Occipital lobe (tissue), 1 donor: ENCODE measurements at regions not wholly inside any gene's neighbourhood (a gene's known extent, or its start where the extent isn't known, plus 50 kb on each side); places are given as distances from the start of the nearest gene placed in this dataset.
"Not testable (repeated sequence)": the region's sequence is repeated elsewhere in the genome, so short reads cannot be mapped to it uniquely, and the experiment has no call there.

Experiments used
- DNase-seq: peaks from one replicate; lab custom pipeline; 2025; lab: John Stamatoyannopoulos, UW

GRCh38 chr4:155592179-155592937, 74.3 kb upstream of the GUCY1A1 start:
- DNase-seq = no peak

GRCh38 chr4:155591738-155592143, 74.9 kb upstream of the GUCY1A1 start:
- DNase-seq = no peak

GRCh38 chr4:155590796-155591585, 75.7 kb upstream of the GUCY1A1 start:
- no peak for DNase-seq

GRCh38 chr4:155588437-155588836, 78.2 kb upstream of the GUCY1A1 start:
- no peak for DNase-seq

- no peak for DNase-seq
Measured at GRCh38 chr4:155587766-155588165, 78.9 kb upstream of the GUCY1A1 start.

- DNase-seq = no peak
Measured at GRCh38 chr4:155582971-155583437, 83.6 kb upstream of the GUCY1A1 start.

GRCh38 chr4:155582041-155582440, 84.6 kb upstream of the GUCY1A1 start:
- DNase-seq = no peak

GRCh38 chr4:155578726-155579370, 87.8 kb upstream of the GUCY1A1 start:
- DNase-seq = no peak

- no peak for DNase-seq
Measured at GRCh38 chr4:155578219-155578618, 88.4 kb upstream of the GUCY1A1 start.

GRCh38 chr4:155574329-155574728, 92.3 kb upstream of the GUCY1A1 start:
- DNase-seq = not testable (repeated sequence)

GRCh38 chr4:155573126-155573525, 93.5 kb upstream of the GUCY1A1 start:
- no peak for DNase-seq

- no peak for DNase-seq
Measured at GRCh38 chr4:155572106-155572703, 94.4 kb upstream of the GUCY1A1 start.

- no peak for DNase-seq
Measured at GRCh38 chr4:155571184-155571944, 95.3 kb upstream of the GUCY1A1 start.

GRCh38 chr4:155570661-155571060, 96.0 kb upstream of the GUCY1A1 start:
- no peak for DNase-seq

GRCh38 chr4:155569960-155570515, 96.6 kb upstream of the GUCY1A1 start:
- no peak for DNase-seq

GRCh38 chr4:155569471-155569870, 97.2 kb upstream of the GUCY1A1 start:
- no peak for DNase-seq

- no peak for DNase-seq
Measured at GRCh38 chr4:155568641-155569220, 97.9 kb upstream of the GUCY1A1 start.

- no peak for DNase-seq
Measured at GRCh38 chr4:155566354-155566753, 100.3 kb upstream of the GUCY1A1 start.

GRCh38 chr4:155565776-155566175, 100.9 kb upstream of the GUCY1A1 start:
- DNase-seq = no peak

- DNase-seq = no peak
Measured at GRCh38 chr4:155565330-155565729, 101.3 kb upstream of the GUCY1A1 start.
